Rectal smooth muscle tissue (tissue), 1 donor: ENCODE measurements at regions not wholly inside any gene's neighbourhood (a gene's known extent, or its start where the extent isn't known, plus 50 kb on each side); places are given as distances from the start of the nearest gene placed in this dataset.

Experiments
- H3K27ac ChIP-seq: one replicate; pipeline ENCODE4 v1.7.0; 2013; ENCODE audit warnings: low read depth, low read length, inconsistent platforms
- H3K27me3 ChIP-seq: one replicate; pipeline ENCODE4 v1.7.0; 2013; ENCODE audit warnings: low read length; ENCODE audit not compliant: control insufficient read depth, insufficient read depth
- H3K36me3 ChIP-seq: one replicate; pipeline ENCODE4 v1.7.0; 2013; ENCODE audit warnings: low read length; ENCODE audit not compliant: control insufficient read depth, insufficient read depth
- H3K4me1 ChIP-seq: one replicate; pipeline ENCODE4 v1.7.0; 2013; ENCODE audit warnings: low read length; ENCODE audit not compliant: control insufficient read depth, insufficient read depth
- H3K4me3 ChIP-seq: one replicate; pipeline ENCODE4 v1.7.0; 2013; ENCODE audit warnings: low read length
- H3K9ac ChIP-seq: one replicate; pipeline ENCODE4 v1.7.0; 2013; ENCODE audit warnings: low read length

DNA sequence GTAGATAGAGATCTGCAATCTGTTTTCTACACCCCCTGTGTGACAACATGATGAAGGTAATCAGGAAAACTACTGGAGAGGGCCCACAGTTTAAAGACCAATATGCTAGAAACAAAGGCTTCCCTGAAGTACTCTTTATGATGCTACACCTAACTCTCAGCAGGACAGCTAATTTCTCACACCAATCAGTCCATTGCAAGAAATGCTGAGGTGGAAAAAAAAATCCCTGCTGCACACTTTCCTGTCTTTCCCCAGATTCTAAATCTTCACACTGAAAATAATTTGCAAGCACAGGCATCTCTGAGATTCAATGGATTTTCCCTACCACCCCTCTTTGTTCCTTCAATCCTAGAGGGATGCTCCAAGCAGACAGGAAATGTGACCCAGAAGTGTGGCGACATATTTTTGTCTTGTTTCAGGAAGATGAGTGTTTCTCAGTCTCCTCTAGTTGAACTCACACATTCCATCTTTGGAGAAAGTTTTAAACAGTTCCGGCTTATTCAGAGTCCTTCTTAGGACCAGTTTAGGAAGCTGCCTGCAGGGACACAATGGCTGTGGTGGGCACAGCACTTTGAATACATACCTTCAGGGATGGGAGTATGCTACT is 671.6 kb downstream of the DIAPH3 start:
- Histone ChIP-seq H3K27me3 (no peaks in the 10 kb centered on the region), H3K27ac (no peak overlapping the region), H3K9ac (no peak overlapping the region), H3K4me1 (no peaks in the 10 kb centered on the region), H3K36me3 (no peaks in the 10 kb centered on the region), H3K4me3 (no peak overlapping the region)

DNA sequence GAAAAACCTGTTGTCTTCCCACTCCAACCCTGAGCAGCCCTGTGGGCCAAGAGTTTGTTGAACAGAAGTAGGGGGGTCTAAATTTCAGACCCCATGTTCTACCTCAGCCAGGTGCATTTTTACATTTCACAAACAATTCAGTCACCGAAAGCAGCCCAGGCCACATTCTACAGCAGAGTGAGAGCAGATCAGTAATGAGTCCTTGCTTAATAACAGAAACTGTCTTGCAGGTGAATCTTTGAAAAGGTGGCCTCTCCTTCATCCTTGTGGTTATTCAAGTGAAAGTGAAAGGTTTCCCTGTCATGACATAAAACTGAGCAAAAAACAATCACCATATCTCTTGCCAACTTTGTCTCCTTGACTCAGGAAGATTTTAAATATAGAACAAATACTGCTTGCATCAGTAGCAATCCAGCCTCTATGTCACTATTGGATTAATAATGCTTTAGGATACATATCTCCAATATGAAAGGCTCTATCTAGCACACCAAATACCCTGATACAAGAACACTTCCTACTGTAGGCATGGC is 670.2 kb downstream of the DIAPH3 start:
- H3K27me3 ChIP-seq, result no peaks in the 10 kb centered on the region
- H3K27ac ChIP-seq, result no peak overlapping the region
- no peak overlapping the region for H3K4me3 ChIP-seq
- H3K9ac ChIP-seq, result no peak overlapping the region
- no peaks in the 10 kb centered on the region for H3K36me3 ChIP-seq
- H3K4me1 ChIP-seq, result no peaks in the 10 kb centered on the region

DNA sequence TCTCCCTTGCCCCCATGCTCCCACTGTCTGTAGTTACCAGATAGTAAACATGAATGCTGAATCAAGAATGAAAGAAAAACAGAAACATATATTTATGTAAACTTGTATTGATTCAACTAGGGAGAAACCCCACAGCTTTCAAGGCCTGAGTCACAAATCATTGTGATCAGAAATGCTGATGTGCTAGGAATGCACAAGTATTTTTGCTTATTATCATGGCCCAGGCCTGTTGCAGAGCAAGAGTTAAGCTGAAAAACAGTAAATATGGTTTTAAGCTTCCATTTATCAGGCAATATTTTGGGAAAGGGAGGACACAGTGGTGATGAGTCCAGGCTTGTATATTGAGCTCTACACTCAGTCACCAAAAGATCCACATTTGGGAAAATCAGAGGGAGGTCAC is 669.6 kb downstream of the DIAPH3 start:
- Histone ChIP-seq H3K4me1 (no peaks in the 10 kb centered on the region), H3K27ac (no peak overlapping the region), H3K36me3 (no peaks in the 10 kb centered on the region), H3K4me3 (no peak overlapping the region), H3K27me3 (no peaks in the 10 kb centered on the region), H3K9ac (no peak overlapping the region)

DNA sequence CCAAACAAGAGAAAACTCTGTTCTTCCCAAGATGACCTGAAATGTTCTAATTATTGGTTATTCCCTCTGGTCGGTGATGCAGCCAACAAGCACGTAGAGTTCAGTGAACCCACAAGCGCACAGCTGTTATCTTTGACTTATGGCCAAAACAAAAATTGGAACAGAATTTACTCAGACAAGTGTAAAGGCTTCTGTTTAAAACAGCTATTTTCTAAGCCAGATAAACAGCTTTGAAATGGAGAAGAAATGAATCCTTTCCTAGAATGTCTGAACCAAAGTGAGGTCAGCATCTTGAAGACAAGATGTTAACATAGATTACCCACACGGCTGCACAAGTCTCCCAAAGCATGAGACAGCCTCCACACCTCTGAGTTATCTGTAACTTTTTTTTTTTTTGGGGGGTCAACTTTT is 669.2 kb downstream of the DIAPH3 start:
- Histone ChIP-seq H3K27ac (no peak overlapping the region), H3K4me3 (no peak overlapping the region), H3K27me3 (no peaks in the 10 kb centered on the region), H3K9ac (no peak overlapping the region), H3K4me1 (no peaks in the 10 kb centered on the region), H3K36me3 (no peaks in the 10 kb centered on the region)

DNA sequence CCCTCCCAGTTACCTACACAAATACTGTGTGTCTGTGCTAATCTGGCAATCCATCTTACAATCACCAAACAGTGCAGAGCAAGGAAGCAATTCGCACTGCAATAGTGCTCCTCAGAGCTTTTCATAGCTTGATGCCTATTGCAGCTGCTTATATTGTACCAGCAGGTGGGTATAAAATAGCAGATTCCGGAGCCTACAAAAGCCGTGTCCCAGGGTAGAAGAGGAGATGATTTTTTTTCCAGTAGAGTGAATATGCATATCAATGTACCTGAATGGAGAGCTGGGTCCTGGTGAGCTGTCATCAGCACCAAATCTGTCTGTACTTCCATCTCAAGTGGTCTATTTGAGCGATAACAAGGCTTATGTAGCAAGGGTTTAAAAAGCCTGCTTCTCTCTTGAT is 668.4 kb downstream of the DIAPH3 start:
- Histone ChIP-seq H3K27me3 (no peaks in the 10 kb centered on the region), H3K27ac (no peak overlapping the region), H3K4me3 (no peak overlapping the region), H3K4me1 (no peaks in the 10 kb centered on the region), H3K9ac (no peak overlapping the region), H3K36me3 (no peaks in the 10 kb centered on the region)

DNA sequence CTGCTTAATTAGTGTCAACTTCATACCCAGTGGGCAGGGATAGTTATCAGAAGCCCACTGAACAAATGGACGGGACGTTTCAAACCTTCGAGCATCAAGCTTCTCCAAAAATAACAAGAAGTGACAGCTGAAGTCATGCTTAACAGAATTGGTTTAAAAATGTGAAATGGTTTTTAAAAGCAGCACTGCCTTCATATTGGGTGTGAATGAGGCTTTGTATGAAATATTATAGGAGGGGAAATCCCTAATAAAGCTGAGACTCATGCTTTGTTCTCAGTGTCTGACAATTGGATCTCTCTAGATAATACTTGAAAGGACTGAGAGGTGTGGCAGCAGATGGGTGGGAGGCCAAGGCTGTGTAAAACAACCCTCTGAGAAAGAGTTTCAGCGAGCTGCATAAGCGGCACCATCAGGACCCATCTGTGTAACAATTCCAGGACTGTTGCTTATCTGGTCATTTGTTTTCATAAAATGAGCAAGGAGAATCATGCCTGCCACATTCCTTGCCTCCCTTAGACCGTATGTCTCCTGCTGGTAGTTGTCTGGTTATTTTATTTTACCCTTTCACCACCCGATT is 667.7 kb downstream of the DIAPH3 start:
- H3K9ac ChIP-seq, result no peak overlapping the region
- H3K27me3 ChIP-seq, result no peaks in the 10 kb centered on the region
- no peak overlapping the region for H3K4me3 ChIP-seq
- no peak overlapping the region for H3K27ac ChIP-seq
- no peaks in the 10 kb centered on the region for H3K4me1 ChIP-seq
- no peaks in the 10 kb centered on the region for H3K36me3 ChIP-seq

DNA sequence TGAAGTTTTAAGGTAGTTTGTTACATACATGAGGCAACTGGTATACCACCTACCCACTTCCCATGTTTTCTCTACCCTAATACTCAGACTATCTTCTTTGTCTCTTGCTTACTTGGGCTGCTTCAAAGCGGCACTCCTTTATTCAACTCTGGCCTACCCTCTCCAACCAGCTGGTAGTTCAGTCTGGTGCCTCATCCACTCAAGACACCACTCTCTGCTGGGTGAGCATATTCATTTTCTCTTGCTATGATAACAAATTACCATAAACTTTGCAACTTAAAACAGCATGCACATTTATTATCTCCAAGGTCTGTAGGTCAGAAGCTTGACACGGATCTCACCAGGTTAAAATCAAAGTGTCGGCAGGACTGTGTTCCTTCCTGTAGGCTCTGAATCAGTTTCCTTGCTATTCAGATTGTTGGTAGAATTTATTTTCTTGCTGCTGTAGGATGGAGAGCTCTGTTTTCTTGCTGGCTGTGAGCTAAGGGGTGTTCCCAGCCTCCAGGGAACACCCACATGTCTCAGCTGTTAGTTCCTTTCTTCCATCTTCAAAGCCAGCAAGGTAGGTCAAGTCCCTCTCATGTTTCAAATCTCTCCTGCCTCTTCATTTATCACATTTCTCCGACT is 666.0 kb downstream of the DIAPH3 start:
- Histone ChIP-seq H3K4me1 (no peaks in the 10 kb centered on the region), H3K4me3 (no peak overlapping the region), H3K27ac (no peak overlapping the region), H3K9ac (no peak overlapping the region), H3K27me3 (no peaks in the 10 kb centered on the region), H3K36me3 (no peaks in the 10 kb centered on the region)

DNA sequence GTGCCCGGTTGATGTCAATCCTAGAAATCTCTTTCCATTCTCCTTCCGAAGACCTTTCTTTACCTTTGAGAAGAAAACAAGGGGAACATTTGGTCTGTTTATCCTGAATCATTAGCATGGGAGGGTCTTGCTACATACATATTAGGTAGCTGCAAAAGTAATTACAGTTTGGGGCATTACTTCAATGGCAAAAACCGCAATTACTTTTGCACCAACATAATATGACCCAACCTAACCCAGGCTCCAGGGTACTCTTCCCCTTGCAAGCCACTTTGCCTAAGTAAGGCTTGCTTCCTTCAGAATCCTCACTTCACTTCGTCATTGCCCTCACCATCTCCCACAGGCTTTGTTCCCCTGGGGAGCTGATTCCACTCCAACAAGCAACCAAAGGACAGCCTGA is 662.7 kb downstream of the DIAPH3 start:
- Histone ChIP-seq H3K36me3 (no peaks in the 10 kb centered on the region), H3K4me3 (no peak overlapping the region), H3K4me1 (no peaks in the 10 kb centered on the region), H3K27me3 (no peaks in the 10 kb centered on the region), H3K9ac (no peak overlapping the region), H3K27ac (no peak overlapping the region)

DNA sequence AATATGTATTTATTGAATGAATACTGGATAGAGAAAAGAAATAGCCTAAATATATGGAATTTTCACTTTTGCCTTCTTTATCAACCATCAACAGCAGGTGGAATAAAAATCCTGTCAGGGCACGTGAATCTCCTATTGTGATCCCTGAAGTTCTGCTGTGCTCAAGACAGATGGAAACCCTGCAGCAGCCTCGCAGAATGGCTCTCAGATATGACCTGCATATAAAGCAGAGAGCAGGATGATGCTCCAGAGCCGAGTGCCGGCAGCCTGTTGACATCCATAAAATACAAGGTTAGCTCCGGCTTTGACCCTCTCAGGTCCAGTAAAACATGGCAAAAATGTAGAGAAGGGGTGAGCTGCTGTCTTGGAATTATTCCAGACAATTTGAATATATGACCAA is 659.3 kb downstream of the DIAPH3 start:
- no peaks in the 10 kb centered on the region for H3K36me3 ChIP-seq
- no peaks in the 10 kb centered on the region for H3K4me1 ChIP-seq
- no peak overlapping the region for H3K27ac ChIP-seq
- no peak overlapping the region for H3K4me3 ChIP-seq
- no peaks in the 10 kb centered on the region for H3K27me3 ChIP-seq
- H3K9ac ChIP-seq, result no peak overlapping the region

DNA sequence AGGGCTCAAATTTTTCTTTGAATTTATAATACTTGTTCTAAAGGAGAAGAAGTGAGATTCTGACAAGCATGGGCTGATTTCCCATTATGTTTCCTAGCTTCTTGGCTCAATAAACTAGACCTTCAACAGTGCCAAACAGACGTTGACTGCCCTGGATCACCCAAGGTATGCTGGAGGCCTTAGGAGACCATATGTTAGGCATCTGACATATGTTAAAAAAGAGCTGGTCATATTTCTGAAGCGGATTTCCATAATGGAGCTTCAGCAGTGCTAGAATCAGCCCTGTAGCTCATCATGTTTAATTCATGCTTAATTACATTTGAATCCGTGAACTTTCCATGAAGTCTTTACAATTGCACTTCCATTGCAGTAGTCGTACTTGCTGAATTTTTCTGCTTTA is 653.3 kb downstream of the DIAPH3 start:
- no peaks in the 10 kb centered on the region for H3K27me3 ChIP-seq
- no peak overlapping the region for H3K4me3 ChIP-seq
- no peak overlapping the region for H3K9ac ChIP-seq
- H3K36me3 ChIP-seq, result no peaks in the 10 kb centered on the region
- H3K27ac ChIP-seq, result no peak overlapping the region
- no peaks in the 10 kb centered on the region for H3K4me1 ChIP-seq

DNA sequence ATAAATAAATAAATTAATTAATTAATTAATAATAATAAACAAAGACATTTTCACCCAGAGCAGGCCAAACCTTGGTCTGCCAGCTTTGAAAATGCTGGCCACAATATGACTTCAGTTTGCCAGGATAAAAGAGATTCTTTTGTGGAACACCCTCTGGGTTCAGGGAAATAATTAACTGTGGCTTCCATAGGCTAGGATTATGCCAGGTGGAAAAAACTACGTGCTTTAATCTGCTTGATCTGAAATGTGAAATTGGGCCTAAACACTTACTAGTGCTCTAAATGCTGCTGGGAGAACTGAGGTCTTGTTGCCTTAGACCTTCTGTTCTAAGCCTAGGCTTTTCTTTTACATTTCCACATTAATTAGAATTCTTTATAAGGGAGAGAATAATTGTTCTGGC is 650.0 kb downstream of the DIAPH3 start:
- Histone ChIP-seq H3K4me3 (no peak overlapping the region), H3K36me3 (no peaks in the 10 kb centered on the region), H3K4me1 (no peaks in the 10 kb centered on the region), H3K9ac (no peak overlapping the region), H3K27me3 (no peaks in the 10 kb centered on the region), H3K27ac (no peak overlapping the region)

DNA sequence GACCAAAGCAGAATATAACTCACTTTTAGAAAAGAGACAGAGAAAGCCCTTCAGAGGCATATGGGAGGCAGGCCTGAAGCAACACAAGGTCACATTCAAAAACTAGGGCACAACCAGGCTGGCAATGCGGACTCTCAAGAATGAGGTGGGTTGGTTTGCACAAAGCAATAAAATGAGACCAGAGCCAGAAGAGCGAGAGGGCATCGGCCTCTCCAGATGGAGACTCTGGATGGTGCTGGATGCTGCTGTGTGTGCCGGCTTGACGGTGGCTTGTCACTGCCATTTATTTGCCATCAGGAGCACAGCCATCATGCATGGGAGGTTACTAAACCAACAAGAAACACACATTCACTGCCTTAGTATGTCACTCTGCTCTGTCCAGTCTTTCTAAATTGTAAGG is 649.4 kb downstream of the DIAPH3 start:
- Histone ChIP-seq H3K4me1 (no peaks in the 10 kb centered on the region), H3K27ac (no peak overlapping the region), H3K27me3 (no peaks in the 10 kb centered on the region), H3K36me3 (no peaks in the 10 kb centered on the region), H3K9ac (no peak overlapping the region), H3K4me3 (no peak overlapping the region)

DNA sequence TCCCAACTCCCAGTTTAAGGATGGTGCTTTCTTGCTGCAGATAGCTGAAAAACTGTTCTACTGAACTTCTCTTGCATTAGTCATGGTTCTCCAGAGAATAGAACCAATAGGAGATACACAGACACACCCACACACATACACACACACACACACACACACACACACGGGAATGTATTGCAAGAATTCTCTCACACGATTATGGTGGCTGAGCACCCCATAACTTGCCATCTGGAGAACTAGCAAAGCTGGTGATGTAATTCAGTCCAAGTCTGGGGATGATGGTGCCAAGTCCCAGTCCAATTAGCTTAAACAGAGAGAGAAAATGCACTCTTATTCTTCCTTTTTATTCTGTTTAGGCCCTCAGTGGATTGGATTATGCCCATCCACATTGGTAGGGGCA is 643.9 kb downstream of the DIAPH3 start:
- H3K4me3 ChIP-seq, result no peak overlapping the region
- H3K27ac ChIP-seq, result no peak overlapping the region
- no peaks in the 10 kb centered on the region for H3K36me3 ChIP-seq
- H3K27me3 ChIP-seq, result no peaks in the 10 kb centered on the region
- H3K9ac ChIP-seq, result no peak overlapping the region
- H3K4me1 ChIP-seq, result no peaks in the 10 kb centered on the region
